Muscle layer of duodenum (tissue), 2 donors: ENCODE measurements at regions not wholly inside any gene's neighbourhood (a gene's known extent, or its start where the extent isn't known, plus 50 kb on each side); places are given as distances from the start of the nearest gene placed in this dataset.

Experiments
- H3K27ac ChIP-seq: one replicate; pipeline ENCODE4 v1.7.0; 2013; ENCODE audit warnings: mild to moderate bottlenecking, low read length
- H3K27me3 ChIP-seq: one replicate; pipeline ENCODE4 v1.7.0; 2013; ENCODE audit warnings: low read depth, mild to moderate bottlenecking, control low read depth, low read length
- H3K36me3 ChIP-seq, 2 donors: one replicate each; pipeline ENCODE4 v1.7.0; 2013; ENCODE audit warnings: low read length in 2 of 2, control low read depth in 1 of 2, mild to moderate bottlenecking in 1 of 2; ENCODE audit not compliant: insufficient read depth in 2 of 2, control insufficient read depth in 1 of 2
- H3K4me1 ChIP-seq, 2 donors: one replicate each; pipeline ENCODE4 v1.7.0; 2013; ENCODE audit warnings: low read length in 2 of 2, mild to moderate bottlenecking in 2 of 2, control low read depth in 1 of 2, moderate library complexity in 1 of 2; ENCODE audit not compliant: insufficient read depth in 2 of 2, control insufficient read depth in 1 of 2
- H3K4me3 ChIP-seq, 2 donors: one replicate each; pipeline ENCODE4 v1.7.0; 2013; ENCODE audit warnings: low read length in 2 of 2, low read depth in 1 of 2, mild to moderate bottlenecking in 1 of 2
- H3K9me3 ChIP-seq, 2 donors: one replicate each; pipeline ENCODE4 v1.7.0; 2013; ENCODE audit warnings: low read length in 2 of 2, control low read depth in 1 of 2, mild to moderate bottlenecking in 1 of 2; ENCODE audit not compliant: control insufficient read depth in 1 of 2
- donor health status: healthy.

GRCh38 chr1:185681034-185681633 is 53.1 kb upstream of the HMCN1 start:
- no peak overlapping the region for H3K4me3 ChIP-seq
- no peaks in the 10 kb centered on the region for H3K27me3 ChIP-seq
- H3K27ac ChIP-seq = no peak overlapping the region
- no peaks in the 10 kb centered on the region for H3K36me3 ChIP-seq
- H3K4me1 ChIP-seq = no peaks in the 10 kb centered on the region
- no peaks in the 10 kb centered on the region for H3K9me3 ChIP-seq

DNA sequence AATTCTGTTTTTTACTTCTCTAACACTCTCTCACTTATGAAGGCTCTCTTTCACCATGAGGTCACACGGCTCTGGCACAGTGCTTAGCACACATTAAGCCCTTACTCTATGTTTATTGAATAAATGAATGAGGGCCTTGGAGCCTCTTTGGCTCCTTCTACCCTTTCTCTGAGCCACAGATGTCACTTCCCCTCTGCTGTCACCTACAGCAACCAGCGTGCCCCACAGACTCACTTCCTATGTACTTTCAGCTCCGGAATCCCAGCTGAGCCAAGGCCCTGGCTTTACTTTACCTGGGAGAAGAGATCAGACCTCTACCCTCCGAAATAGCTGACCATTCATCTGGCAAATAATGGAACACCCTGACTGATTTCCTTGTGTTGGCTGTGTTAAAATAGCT is 53.7 kb upstream of the HMCN1 start:
- H3K4me1 ChIP-seq = no peaks in the 10 kb centered on the region
- no peak overlapping the region for H3K27ac ChIP-seq
- no peaks in the 10 kb centered on the region for H3K27me3 ChIP-seq
- no peaks in the 10 kb centered on the region for H3K9me3 ChIP-seq
- no peaks in the 10 kb centered on the region for H3K36me3 ChIP-seq
- no peak overlapping the region for H3K4me3 ChIP-seq

- Histone ChIP-seq H3K4me1 (no peaks in the 10 kb centered on the region), H3K9me3 (no peaks in the 10 kb centered on the region), H3K27me3 (no peaks in the 10 kb centered on the region), H3K4me3 (no peak overlapping the region), H3K36me3 (no peaks in the 10 kb centered on the region), H3K27ac (no peak overlapping the region)
Observed at GRCh38 chr1:185679220-185679619, 55.0 kb upstream of the HMCN1 start.

DNA sequence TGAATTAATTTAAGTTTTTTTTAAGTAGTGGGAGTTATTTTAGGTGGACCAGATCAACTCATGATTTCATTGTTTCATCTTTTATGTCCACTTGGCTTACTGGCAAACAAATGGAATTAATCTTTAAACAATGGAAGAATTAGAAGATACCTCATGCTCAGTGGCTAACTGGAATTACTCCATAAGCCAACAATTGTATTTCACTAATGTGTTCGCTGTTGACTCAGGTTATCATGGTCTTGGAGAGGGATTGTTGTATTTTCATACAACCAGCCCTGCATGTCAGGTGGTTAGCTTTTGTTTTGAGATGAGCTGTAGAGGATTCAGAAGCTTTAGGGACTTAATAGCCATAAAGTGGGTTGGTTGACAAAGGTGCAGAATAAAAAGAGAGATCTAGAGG is 57.2 kb upstream of the HMCN1 start:
- no peaks in the 10 kb centered on the region for H3K4me1 ChIP-seq
- H3K36me3 ChIP-seq = no peaks in the 10 kb centered on the region
- no peaks in the 10 kb centered on the region for H3K9me3 ChIP-seq
- no peaks in the 10 kb centered on the region for H3K27me3 ChIP-seq
- H3K4me3 ChIP-seq = no peak overlapping the region
- no peak overlapping the region for H3K27ac ChIP-seq

GRCh38 chr1:185674201-185674600 is 60.0 kb upstream of the HMCN1 start:
- Histone ChIP-seq H3K27me3 (no peaks in the 10 kb centered on the region), H3K36me3 (no peaks in the 10 kb centered on the region), H3K9me3 (no peaks in the 10 kb centered on the region), H3K27ac (no peak overlapping the region), H3K4me1 (no peaks in the 10 kb centered on the region), H3K4me3 (no peak overlapping the region)

DNA sequence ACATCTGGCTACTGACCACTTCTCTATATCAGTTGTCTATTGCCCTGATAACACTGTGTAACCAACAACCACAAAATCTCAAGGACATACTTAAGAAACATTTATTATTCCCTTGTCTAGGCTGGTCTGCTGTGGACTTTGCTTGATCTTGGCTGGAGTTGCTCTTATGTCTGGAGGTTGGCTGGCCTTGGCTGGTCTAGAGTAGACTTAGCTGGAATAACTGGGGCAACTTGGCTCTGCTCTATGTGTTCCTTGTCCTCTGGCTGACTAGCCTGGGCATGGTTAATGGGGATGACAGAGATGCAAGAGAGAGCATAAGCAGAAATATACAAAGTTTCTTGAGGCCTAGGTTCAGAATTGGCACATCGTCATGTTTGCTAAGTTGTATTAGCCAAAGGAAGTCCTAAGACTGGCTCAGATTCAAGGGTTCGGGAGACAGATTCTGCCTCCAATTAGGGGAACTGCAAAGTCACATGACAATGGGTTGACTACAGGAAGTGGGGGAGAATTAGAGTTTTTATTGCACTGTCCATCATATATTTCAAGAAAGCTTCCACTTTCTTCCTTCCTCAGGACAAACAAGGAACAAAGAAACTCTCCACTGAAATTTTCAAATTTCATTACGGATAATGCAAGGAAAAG is 61.4 kb upstream of the HMCN1 start:
- Histone ChIP-seq H3K4me3 (no peak overlapping the region), H3K27ac (no peak overlapping the region), H3K36me3 (no peaks in the 10 kb centered on the region), H3K27me3 (no peaks in the 10 kb centered on the region), H3K4me1 (no peaks in the 10 kb centered on the region), H3K9me3 (no peaks in the 10 kb centered on the region)

DNA sequence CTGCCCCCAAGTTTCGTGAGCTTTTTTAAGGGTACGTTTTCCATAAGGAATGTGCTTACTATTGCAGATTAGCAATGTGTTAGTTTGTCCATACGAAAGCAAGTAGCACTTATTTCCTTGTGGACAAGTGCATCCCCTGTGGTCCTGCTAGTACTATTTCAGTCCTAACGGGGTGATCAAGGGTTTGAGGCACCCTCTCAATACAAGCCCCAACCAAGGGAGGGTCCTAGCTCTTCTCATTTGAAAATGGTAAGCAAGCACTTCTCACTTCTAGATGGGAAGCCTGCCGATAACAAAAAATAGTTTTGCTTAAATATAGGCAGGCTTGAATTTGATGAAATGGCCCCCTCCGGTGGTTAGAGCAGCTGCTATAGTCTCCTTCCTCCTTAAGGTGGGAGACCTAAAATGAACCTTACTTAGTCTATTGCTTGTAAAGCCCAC is 64.0 kb upstream of the HMCN1 start:
- Histone ChIP-seq H3K9me3 (no peaks in the 10 kb centered on the region), H3K4me3 (no peak overlapping the region), H3K27me3 (no peaks in the 10 kb centered on the region), H3K36me3 (no peaks in the 10 kb centered on the region), H3K4me1 (no peaks in the 10 kb centered on the region), H3K27ac (no peak overlapping the region)

DNA sequence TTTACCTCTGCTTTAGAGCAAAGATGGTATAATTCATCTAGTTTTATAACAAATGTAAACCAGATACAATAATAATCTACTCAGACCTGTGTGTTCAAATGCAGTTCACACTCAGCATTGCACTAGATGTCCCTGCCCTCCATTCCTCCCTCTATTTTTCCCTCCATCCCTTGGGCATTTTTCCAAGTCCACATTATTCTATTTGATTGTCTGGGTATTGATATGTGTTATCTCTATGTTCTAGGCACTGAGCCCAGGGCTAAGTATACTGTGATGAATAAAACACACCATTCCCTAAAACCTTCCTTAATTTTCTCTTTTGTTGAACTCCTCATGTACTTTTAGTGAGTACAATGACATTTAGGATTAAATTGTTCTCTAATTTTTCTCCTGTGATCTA is 66.2 kb upstream of the HMCN1 start:
- Histone ChIP-seq H3K4me3 (no peak overlapping the region), H3K27me3 (no peaks in the 10 kb centered on the region), H3K36me3 (no peaks in the 10 kb centered on the region), H3K9me3 (no peaks in the 10 kb centered on the region), H3K4me1 (no peaks in the 10 kb centered on the region), H3K27ac (no peak overlapping the region)

- Histone ChIP-seq H3K9me3 (no peaks in the 10 kb centered on the region), H3K4me1 (no peaks in the 10 kb centered on the region), H3K4me3 (no peak overlapping the region), H3K27me3 (no peaks in the 10 kb centered on the region), H3K36me3 (no peaks in the 10 kb centered on the region), H3K27ac (no peak overlapping the region)
Observed at GRCh38 chr1:185666582-185666981, 67.6 kb upstream of the HMCN1 start.

GRCh38 chr1:185663771-185664296 is 70.4 kb upstream of the HMCN1 start:
- Histone ChIP-seq H3K27ac (no peak overlapping the region), H3K27me3 (no peaks in the 10 kb centered on the region), H3K4me1 (no peaks in the 10 kb centered on the region), H3K4me3 (no peak overlapping the region), H3K9me3 (no peaks in the 10 kb centered on the region), H3K36me3 (no peaks in the 10 kb centered on the region)

GRCh38 chr1:185663332-185663731 is 70.9 kb upstream of the HMCN1 start:
- Histone ChIP-seq H3K36me3 (no peaks in the 10 kb centered on the region), H3K27ac (no peak overlapping the region), H3K4me3 (no peak overlapping the region), H3K9me3 (no peaks in the 10 kb centered on the region), H3K27me3 (no peaks in the 10 kb centered on the region), H3K4me1 (no peaks in the 10 kb centered on the region)

DNA sequence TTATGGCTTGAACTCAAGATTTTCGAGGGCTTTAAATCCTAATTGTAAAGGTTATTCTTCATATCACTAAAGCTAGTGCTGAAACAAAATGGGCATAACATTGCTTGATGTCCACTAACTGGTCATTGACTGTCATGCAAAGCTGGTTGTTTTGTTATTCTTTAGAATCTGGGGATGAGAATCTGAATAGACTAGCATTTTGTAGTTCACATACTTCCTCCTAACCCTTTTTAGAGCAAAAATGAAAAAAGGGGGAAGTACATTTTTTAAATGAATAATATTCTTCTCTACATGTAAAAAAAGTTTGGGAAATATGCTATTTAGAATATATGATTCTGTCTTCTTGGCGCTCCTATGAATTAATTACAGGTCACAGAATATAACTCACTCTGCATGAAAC is 72.2 kb upstream of the HMCN1 start:
- Histone ChIP-seq H3K9me3 (no peaks in the 10 kb centered on the region), H3K36me3 (no peaks in the 10 kb centered on the region)

More for the DNA sequence above, 72.2 kb upstream of the HMCN1 start:
- no peaks in the 10 kb centered on the region for H3K27me3 ChIP-seq
- H3K27ac ChIP-seq = no peak overlapping the region
- H3K4me3 ChIP-seq = no peak overlapping the region
- no peaks in the 10 kb centered on the region for H3K4me1 ChIP-seq
